ENCODE measurements at regions not wholly inside any gene's neighbourhood (a gene's known extent, or its start where the extent isn't known, plus 50 kb on each side); places are given as distances from the start of the nearest gene placed in this dataset.
A peak's percentile ranks its signal among the peaks of the same experiment; 100 is the strongest.

DNA sequence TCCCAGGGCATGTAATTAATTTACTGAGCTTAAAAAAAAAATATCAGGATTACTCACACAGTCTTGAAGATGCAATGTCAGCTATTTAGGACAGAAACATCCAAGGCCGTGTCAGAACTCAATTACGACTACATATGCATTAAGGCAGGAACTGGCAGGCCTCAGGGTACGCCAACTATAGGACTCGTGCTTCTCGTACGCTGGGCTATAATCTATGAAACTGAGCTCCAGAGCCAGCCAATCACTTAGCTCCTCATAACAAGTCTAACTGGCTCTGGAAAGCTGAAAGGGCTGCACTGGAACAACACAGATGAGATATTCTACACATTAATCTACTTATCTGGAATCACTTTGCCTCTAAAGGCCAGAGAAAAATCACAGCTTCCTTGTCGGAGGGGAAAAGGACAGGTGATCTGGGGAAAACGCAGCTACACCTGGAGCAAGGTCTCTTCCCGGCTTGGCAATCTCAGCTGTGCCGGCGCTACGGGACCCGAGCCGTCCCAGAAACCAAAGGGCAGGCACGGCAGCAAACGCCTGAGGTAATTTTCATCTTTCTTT, 212.0 kb downstream of the DEPDC1B start:
- Histone ChIP-seq H3K27me3 (ENCODE audit: control insufficient read depth in 3 of 3, insufficient read depth in 3 of 3, low read length in 2 of 3) (no peaks in the 10 kb centered on the region), H3K27ac (ENCODE audit: low read depth in 1 of 2, low read length in 1 of 2) (no peak overlapping the region), H3K4me3 (no peak overlapping the region), H3K36me3 (ENCODE audit: control insufficient read depth in 4 of 4, insufficient read depth in 4 of 4, low read length in 4 of 4) (no peaks in the 10 kb centered on the region), H3K9ac (ENCODE audit: insufficient read depth in 1 of 2, low read length in 2 of 2) (peak overlapping the region in 1 of 2 donors; percentile 48), H3K4me1 (ENCODE audit: control insufficient read depth in 5 of 5, insufficient read depth in 5 of 5, low read length in 5 of 5) (peaks cover 0 to 6% (median 0%) of the 10 kb centered on the region in 5 donors), H3K9me3 (ENCODE audit: control insufficient read depth in 4 of 4, insufficient read depth in 3 of 4, low read length in 3 of 4) (no peaks in the 10 kb centered on the region)
- 65 to 86% methylated on average over 16 of the region's 16 CpGs for WGBS, 2 donors
- no peak for TF ChIP-seq CTCF (IDR thresholded peaks at IDR 0.05; ENCODE audit: control extremely low read depth, extremely low read depth)
- DNase-seq (peak; percentile 68 to 88 (median 77)), ATAC-seq (ENCODE audit: insufficient read depth, low FRiP score) (no peak)

- Histone ChIP-seq H3K4me3 (no peak overlapping the region), H3K36me3 (ENCODE audit: control insufficient read depth in 4 of 4, insufficient read depth in 4 of 4, low read length in 4 of 4) (no peaks in the 10 kb centered on the region), H3K9ac (ENCODE audit: insufficient read depth in 1 of 2, low read length in 2 of 2) (no peak overlapping the region), H3K27me3 (ENCODE audit: control insufficient read depth in 3 of 3, insufficient read depth in 3 of 3, low read length in 2 of 3) (no peaks in the 10 kb centered on the region), H3K27ac (ENCODE audit: low read depth in 1 of 2, low read length in 1 of 2) (no peak overlapping the region), H3K9me3 (ENCODE audit: control insufficient read depth in 4 of 4, insufficient read depth in 3 of 4, low read length in 3 of 4) (no peaks in the 10 kb centered on the region), H3K4me1 (ENCODE audit: control insufficient read depth in 5 of 5, insufficient read depth in 5 of 5, low read length in 5 of 5) (peaks cover 0 to 6% (median 0%) of the 10 kb centered on the region in 5 donors)
- no peak for TF ChIP-seq CTCF (IDR thresholded peaks at IDR 0.05; ENCODE audit: control extremely low read depth, extremely low read depth)
- 40 to 72% methylated on average over 2 of the region's 2 CpGs for WGBS, 2 donors
- DNase-seq = peak; percentile 23 to 77 (median 45)
- ATAC-seq (ENCODE audit: insufficient read depth, low FRiP score) = no peak
These were observed 212.5 kb downstream of the DEPDC1B start for GRCh38 chr5:60487476-60487875.

GRCh38 chr5:60485361-60485760, 214.6 kb downstream of the DEPDC1B start:
- ATAC-seq (ENCODE audit: insufficient read depth, low FRiP score) = no peak
- H3K4me3 ChIP-seq = no peak overlapping the region
- H3K36me3 ChIP-seq (ENCODE audit: control insufficient read depth in 4 of 4, insufficient read depth in 4 of 4, low read length in 4 of 4) = no peaks in the 10 kb centered on the region
- no peaks in the 10 kb centered on the region for H3K9me3 ChIP-seq (ENCODE audit: control insufficient read depth in 4 of 4, insufficient read depth in 3 of 4, low read length in 3 of 4)
- 77 to 93% methylated on average over 1 of the region's 1 CpG for WGBS, 2 donors
- no peak for TF ChIP-seq CTCF (IDR thresholded peaks at IDR 0.05; ENCODE audit: control extremely low read depth, extremely low read depth)
- no peak overlapping the region for H3K27ac ChIP-seq (ENCODE audit: low read depth in 1 of 2, low read length in 1 of 2)
- no peak for DNase-seq
- peaks cover 0 to 6% (median 0%) of the 10 kb centered on the region in 5 donors for H3K4me1 ChIP-seq (ENCODE audit: control insufficient read depth in 5 of 5, insufficient read depth in 5 of 5, low read length in 5 of 5)
- no peak overlapping the region for H3K9ac ChIP-seq (ENCODE audit: insufficient read depth in 1 of 2, low read length in 2 of 2)
- H3K27me3 ChIP-seq (ENCODE audit: control insufficient read depth in 3 of 3, insufficient read depth in 3 of 3, low read length in 2 of 3) = no peaks in the 10 kb centered on the region

DNA sequence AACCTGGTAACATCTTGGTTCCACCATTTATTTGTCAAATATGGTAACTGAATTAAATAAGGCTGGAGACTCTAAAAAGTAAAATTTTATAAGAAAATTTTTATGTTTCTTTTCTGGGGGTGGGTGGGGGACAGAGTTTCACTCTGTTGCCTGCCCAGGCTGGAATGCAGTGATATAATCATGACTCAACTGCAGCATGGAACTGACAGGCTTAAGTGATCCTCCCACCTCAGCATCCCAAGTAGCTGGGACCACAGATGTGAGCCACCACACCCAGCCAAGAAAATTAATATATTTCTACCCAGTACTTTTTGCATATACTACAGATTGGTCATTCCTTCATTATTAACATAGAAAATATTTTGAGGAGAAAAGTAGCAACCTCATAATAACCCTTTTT, 216.9 kb downstream of the DEPDC1B start:
- H3K4me3 ChIP-seq = no peak overlapping the region
- H3K4me1 ChIP-seq (ENCODE audit: control insufficient read depth in 5 of 5, insufficient read depth in 5 of 5, low read length in 5 of 5) = peaks cover 0 to 6% (median 0%) of the 10 kb centered on the region in 5 donors
- ATAC-seq (ENCODE audit: insufficient read depth, low FRiP score) = no peak
- H3K27me3 ChIP-seq (ENCODE audit: control insufficient read depth in 3 of 3, insufficient read depth in 3 of 3, low read length in 2 of 3) = no peaks in the 10 kb centered on the region
- no peaks in the 10 kb centered on the region for H3K9me3 ChIP-seq (ENCODE audit: control insufficient read depth in 4 of 4, insufficient read depth in 3 of 4, low read length in 3 of 4)
- TF ChIP-seq CTCF (IDR thresholded peaks at IDR 0.05; ENCODE audit: control extremely low read depth, extremely low read depth) = no peak
- H3K36me3 ChIP-seq (ENCODE audit: control insufficient read depth in 4 of 4, insufficient read depth in 4 of 4, low read length in 4 of 4) = no peaks in the 10 kb centered on the region
- DNase-seq = no peak
- H3K9ac ChIP-seq (ENCODE audit: insufficient read depth in 1 of 2, low read length in 2 of 2) = no peak overlapping the region
- no peak overlapping the region for H3K27ac ChIP-seq (ENCODE audit: low read depth in 1 of 2, low read length in 1 of 2)

All from lung (tissue), 11 donors.